ENCODE measurements at regions not wholly inside any gene's neighbourhood (a gene's known extent, or its start where the extent isn't known, plus 50 kb on each side); places are given as distances from the start of the nearest gene placed in this dataset.

DNA sequence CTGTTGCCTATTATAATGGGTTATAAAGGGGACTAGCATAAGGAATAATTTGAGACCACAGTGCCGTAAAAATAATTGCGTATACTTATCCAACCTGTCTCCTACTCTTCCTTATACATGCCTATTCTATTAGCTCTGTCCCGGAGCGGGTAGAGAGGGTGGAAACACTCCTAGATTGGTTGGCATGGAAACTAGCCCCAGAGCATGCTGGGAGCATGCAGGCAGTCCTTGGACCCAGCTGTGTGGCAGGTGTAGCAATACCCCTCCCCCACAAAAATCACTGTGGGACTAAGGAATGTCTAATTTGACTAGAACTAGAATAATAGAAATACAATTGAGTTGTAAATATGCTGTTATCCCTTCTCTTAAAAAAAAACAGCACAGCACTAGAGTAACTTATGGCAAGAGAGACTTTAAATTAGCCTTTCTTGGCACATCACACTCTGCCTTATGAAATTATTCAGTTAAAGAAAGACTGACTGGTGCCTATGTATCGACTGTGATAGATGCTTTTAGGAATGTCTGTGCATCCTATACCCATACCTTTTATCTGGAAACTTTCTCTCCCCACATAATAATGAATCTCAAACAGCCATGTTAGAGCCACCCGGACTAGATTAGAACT lies 244.0 kb upstream of the DAAM1 start:
- no peak overlapping the region for H3K4me2 ChIP-seq (ENCODE audit: low read length)

DNA sequence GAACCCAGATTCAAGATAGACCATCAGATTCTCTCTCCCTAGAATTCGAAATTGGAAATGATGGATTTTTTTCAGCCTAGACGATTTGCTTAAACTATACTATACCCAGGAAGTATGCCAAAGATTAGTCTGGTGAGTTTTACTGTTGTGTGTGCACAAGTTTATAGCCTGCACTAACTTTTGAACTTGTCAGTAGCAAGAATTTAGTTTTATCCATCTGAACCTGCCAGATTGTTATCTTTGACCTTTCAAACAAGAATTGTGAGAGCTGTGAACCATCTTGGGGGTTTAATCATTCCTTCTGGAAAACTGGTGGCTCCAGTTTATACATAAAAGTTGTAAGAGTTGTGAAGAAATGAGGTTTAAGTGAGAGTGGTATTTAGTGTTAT lies 243.5 kb upstream of the DAAM1 start:
- H2AFZ ChIP-seq (ENCODE audit: low read length) = no peak overlapping the region
- no peaks in the 10 kb centered on the region for H3K9me2 ChIP-seq (ENCODE audit: low read depth, low read length)
- no peaks in the 10 kb centered on the region for H3K27me3 ChIP-seq (ENCODE audit: insufficient read depth, low read length)
- H3K36me3 ChIP-seq (ENCODE audit: insufficient read depth, low read length) = no peaks in the 10 kb centered on the region
- no peak overlapping the region for H3K9ac ChIP-seq (ENCODE audit: low read length)
- no peaks in the 10 kb centered on the region for H3K79me2 ChIP-seq (ENCODE audit: insufficient read depth, low read length)
- H3K9me3 ChIP-seq (ENCODE audit: low read length) = no peaks in the 10 kb centered on the region
- H3K4me3 ChIP-seq (ENCODE audit: low read depth, low read length, poor library complexity, severe bottlenecking) = no peak overlapping the region
- H3K4me2 ChIP-seq (ENCODE audit: low read length) = no peak overlapping the region
- H4K20me1 ChIP-seq (ENCODE audit: insufficient read depth, low read length) = no peaks in the 10 kb centered on the region
- H3K27ac ChIP-seq (ENCODE audit: low read depth, low read length, poor library complexity, severe bottlenecking) = no peak overlapping the region
- H3K4me1 ChIP-seq (ENCODE audit: insufficient read depth, low read length, severe bottlenecking) = no peaks in the 10 kb centered on the region
- no peak for TF ChIP-seq EZH2 (IDR thresholded peaks at IDR 0.05; ENCODE audit: borderline replicate concordance, low read length)
- TF ChIP-seq, protein P1, sequence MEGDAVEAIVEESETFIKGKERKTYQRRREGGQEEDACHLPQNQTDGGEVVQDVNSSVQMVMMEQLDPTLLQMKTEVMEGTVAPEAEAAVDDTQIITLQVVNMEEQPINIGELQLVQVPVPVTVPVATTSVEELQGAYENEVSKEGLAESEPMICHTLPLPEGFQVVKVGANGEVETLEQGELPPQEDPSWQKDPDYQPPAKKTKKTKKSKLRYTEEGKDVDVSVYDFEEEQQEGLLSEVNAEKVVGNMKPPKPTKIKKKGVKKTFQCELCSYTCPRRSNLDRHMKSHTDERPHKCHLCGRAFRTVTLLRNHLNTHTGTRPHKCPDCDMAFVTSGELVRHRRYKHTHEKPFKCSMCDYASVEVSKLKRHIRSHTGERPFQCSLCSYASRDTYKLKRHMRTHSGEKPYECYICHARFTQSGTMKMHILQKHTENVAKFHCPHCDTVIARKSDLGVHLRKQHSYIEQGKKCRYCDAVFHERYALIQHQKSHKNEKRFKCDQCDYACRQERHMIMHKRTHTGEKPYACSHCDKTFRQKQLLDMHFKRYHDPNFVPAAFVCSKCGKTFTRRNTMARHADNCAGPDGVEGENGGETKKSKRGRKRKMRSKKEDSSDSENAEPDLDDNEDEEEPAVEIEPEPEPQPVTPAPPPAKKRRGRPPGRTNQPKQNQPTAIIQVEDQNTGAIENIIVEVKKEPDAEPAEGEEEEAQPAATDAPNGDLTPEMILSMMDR (IDR thresholded peaks at IDR 0.05; ENCODE audit: low read length) = no peak
- no peaks in the 10 kb centered on the region for H3F3A ChIP-seq (ENCODE audit: insufficient read depth, low read length)

More for the DNA sequence above, 244.0 kb upstream of the DAAM1 start:
- Histone ChIP-seq H3K4me1 (ENCODE audit: insufficient read depth, low read length, severe bottlenecking) (no peaks in the 10 kb centered on the region), H3K4me3 (ENCODE audit: low read depth, low read length, poor library complexity, severe bottlenecking) (no peak overlapping the region), H3K27me3 (ENCODE audit: insufficient read depth, low read length) (no peaks in the 10 kb centered on the region), H4K20me1 (ENCODE audit: insufficient read depth, low read length) (no peaks in the 10 kb centered on the region), H3F3A (ENCODE audit: insufficient read depth, low read length) (no peaks in the 10 kb centered on the region), H3K27ac (ENCODE audit: low read depth, low read length, poor library complexity, severe bottlenecking) (no peak overlapping the region), H3K9me3 (ENCODE audit: low read length) (no peaks in the 10 kb centered on the region), H3K36me3 (ENCODE audit: insufficient read depth, low read length) (no peaks in the 10 kb centered on the region), H3K9ac (ENCODE audit: low read length) (no peak overlapping the region), H3K9me2 (ENCODE audit: low read depth, low read length) (no peaks in the 10 kb centered on the region), H3K79me2 (ENCODE audit: insufficient read depth, low read length) (no peaks in the 10 kb centered on the region), H2AFZ (ENCODE audit: low read length) (no peak overlapping the region)
- no peak for TF ChIP-seq EZH2 (IDR thresholded peaks at IDR 0.05; ENCODE audit: borderline replicate concordance, low read length)
- TF ChIP-seq, protein P1 (IDR thresholded peaks at IDR 0.05; ENCODE audit: low read length) = no peak

DNA sequence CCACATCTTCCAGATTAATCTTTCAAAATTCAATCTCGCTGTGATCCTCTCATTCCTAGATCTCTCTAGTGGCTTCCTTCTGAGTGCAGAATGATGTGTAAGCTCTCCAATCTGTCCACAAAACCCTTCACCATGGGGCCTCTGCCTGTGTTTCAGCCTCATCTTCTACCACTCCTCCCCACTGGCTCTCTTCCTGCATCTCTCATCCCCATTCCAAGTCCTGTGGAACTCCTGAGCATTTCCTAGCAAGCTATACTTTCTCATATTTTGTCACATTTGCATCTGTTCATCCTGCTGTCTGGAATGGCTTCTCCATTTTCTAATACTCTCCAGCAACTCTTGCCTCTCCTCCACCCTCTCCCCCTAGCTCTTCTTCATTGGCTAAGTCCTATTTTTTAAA lies 242.0 kb upstream of the DAAM1 start:
- H3K4me3 ChIP-seq (ENCODE audit: low read depth, low read length, poor library complexity, severe bottlenecking) = no peak overlapping the region
- H3K4me1 ChIP-seq (ENCODE audit: insufficient read depth, low read length, severe bottlenecking) = no peaks in the 10 kb centered on the region
- H3K79me2 ChIP-seq (ENCODE audit: insufficient read depth, low read length) = no peaks in the 10 kb centered on the region
- no peak overlapping the region for H2AFZ ChIP-seq (ENCODE audit: low read length)
- TF ChIP-seq EZH2 (IDR thresholded peaks at IDR 0.05; ENCODE audit: borderline replicate concordance, low read length) = no peak
- TF ChIP-seq, protein P1 (IDR thresholded peaks at IDR 0.05; ENCODE audit: low read length) = no peak
- H3K36me3 ChIP-seq (ENCODE audit: insufficient read depth, low read length) = no peaks in the 10 kb centered on the region
- H3K9me3 ChIP-seq (ENCODE audit: low read length) = no peaks in the 10 kb centered on the region
- H3F3A ChIP-seq (ENCODE audit: insufficient read depth, low read length) = no peaks in the 10 kb centered on the region
- H3K4me2 ChIP-seq (ENCODE audit: low read length) = no peak overlapping the region
- no peak overlapping the region for H3K27ac ChIP-seq (ENCODE audit: low read depth, low read length, poor library complexity, severe bottlenecking)
- no peaks in the 10 kb centered on the region for H3K27me3 ChIP-seq (ENCODE audit: insufficient read depth, low read length)
- H4K20me1 ChIP-seq (ENCODE audit: insufficient read depth, low read length) = no peaks in the 10 kb centered on the region
- no peaks in the 10 kb centered on the region for H3K9me2 ChIP-seq (ENCODE audit: low read depth, low read length)
- no peak overlapping the region for H3K9ac ChIP-seq (ENCODE audit: low read length)

Data from OCI-LY1 (cell line).